Omental fat pad (tissue), 3 donors: ENCODE measurements at regions not wholly inside any gene's neighbourhood (a gene's known extent, or its start where the extent isn't known, plus 50 kb on each side); places are given as distances from the start of the nearest gene placed in this dataset.
"Not testable (repeated sequence)": the region's sequence is repeated elsewhere in the genome, so short reads cannot be mapped to it uniquely, and the experiment has no call there.

Experiments used
- ATAC-seq: fragments of 150-250 bp; one replicate; pipeline ENCODE4 v1.9.1; 2016; ENCODE audit warnings: mild to moderate bottlenecking, moderate library complexity; ENCODE audit not compliant: low FRiP score
- DNase-seq: peaks from one replicate; pipeline ENCODE4 v3.0.0-alpha.2; 2019; ENCODE audit warnings: low spot score
- TF ChIP-seq, protein P1 (sequence below), 3 donors: fragments of 450-650 bp; IDR thresholded peaks; one replicate each; pipeline ENCODE4 v1.5.1; 2016 to 2017; ENCODE audit warnings: antibody characterized with exemption in 3 of 3, mild to moderate bottlenecking in 3 of 3, moderate library complexity in 2 of 3

- DNase-seq (no peak), ATAC-seq (no peak)
These were observed 276.7 kb upstream of the SGO1 start for GRCh38 chr3:20462723-20463122.

DNA sequence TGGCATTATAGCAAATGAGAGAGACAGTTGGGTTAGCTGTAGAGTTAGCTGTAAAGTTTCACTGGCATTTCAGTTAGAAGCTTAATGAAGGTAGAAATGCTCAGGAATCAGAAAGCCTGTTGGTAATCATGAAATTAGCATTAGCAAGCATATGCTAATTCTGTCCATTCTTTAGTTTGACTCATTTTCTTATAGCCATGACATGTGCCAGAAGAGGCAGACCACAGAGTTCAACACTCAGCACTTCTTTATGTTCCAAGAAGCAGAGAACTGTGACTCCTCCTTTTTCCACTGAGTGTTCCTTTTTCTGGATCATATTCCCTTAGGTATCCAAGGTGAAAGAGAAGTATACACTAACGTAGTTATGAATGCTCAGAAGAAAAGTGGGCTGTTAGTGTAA is 276.2 kb upstream of the SGO1 start:
- TF ChIP-seq, protein P1, sequence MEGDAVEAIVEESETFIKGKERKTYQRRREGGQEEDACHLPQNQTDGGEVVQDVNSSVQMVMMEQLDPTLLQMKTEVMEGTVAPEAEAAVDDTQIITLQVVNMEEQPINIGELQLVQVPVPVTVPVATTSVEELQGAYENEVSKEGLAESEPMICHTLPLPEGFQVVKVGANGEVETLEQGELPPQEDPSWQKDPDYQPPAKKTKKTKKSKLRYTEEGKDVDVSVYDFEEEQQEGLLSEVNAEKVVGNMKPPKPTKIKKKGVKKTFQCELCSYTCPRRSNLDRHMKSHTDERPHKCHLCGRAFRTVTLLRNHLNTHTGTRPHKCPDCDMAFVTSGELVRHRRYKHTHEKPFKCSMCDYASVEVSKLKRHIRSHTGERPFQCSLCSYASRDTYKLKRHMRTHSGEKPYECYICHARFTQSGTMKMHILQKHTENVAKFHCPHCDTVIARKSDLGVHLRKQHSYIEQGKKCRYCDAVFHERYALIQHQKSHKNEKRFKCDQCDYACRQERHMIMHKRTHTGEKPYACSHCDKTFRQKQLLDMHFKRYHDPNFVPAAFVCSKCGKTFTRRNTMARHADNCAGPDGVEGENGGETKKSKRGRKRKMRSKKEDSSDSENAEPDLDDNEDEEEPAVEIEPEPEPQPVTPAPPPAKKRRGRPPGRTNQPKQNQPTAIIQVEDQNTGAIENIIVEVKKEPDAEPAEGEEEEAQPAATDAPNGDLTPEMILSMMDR (IDR thresholded peaks at IDR 0.05): no peak
- ATAC-seq (no peak), DNase-seq (no peak)

More at GRCh38 chr3:20462723-20463122, 276.7 kb upstream of the SGO1 start:
- TF ChIP-seq, protein P1 (IDR thresholded peaks at IDR 0.05): no peak

- TF ChIP-seq, protein P1 (IDR thresholded peaks at IDR 0.05): no peak
- DNase-seq: no peak
- no peak for ATAC-seq
These were observed 273.1 kb upstream of the SGO1 start for GRCh38 chr3:20458994-20459716.

DNA sequence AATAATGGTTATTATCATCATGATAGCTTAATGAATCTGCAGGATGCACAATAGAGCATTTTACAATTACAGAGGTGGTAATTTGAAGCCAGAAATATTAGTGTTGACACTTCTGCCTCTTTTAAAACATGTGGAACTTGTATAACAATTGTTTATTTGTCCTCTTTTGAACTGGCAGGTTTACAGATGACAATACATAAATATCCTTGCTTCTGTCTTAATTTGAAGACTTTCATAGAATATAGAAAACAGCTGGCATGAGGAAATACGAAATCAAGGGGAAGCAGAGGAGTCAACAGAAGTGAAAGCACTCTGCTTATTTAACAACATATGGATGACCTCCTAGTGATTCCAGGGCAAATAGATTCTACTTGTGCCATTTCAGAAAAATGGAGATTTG is 270.5 kb upstream of the SGO1 start:
- ATAC-seq (no peak), DNase-seq (no peak)
- TF ChIP-seq, protein P1 (IDR thresholded peaks at IDR 0.05): no peak

DNA sequence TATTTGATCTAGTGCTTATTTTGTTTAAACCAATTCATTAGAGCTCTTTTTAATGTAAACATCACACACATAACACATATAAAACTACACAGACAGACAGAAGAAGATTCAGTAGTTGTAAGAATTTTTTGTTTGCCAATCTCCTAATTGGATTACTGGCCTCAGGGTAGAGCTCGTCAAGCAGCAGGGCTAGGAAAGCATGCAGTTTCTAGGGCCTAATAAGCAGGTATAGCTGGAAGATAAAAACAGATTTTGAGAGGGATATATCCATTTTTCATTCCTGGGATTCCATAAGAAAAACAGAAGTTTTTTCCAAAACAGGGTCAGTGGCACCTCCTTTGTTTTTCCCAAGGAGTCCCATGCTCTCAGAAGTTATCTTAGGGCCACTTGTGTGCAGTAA is 265.2 kb upstream of the SGO1 start:
- TF ChIP-seq, protein P1 (IDR thresholded peaks at IDR 0.05): no peak
- ATAC-seq (no peak), DNase-seq (no peak)

DNA sequence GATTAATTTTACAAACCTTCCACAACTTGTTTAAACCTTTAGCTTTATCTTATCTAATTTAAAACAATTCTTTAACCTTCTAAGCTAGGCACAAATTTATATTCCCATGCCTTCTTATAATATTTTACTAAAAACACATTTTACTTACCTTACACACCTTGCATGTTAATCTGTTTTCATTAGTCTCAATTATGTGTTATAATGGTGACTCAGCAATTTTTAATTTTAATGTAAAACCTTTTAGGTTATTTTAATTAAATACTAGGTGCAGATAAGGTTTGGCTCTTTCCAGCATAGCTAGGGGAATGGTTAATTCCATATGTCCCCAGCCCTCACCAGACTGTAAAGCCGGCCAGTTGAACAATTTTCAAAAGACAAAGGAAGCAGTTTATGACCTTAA is 264.6 kb upstream of the SGO1 start:
- DNase-seq (no peak), ATAC-seq (no peak)
- TF ChIP-seq, protein P1 (IDR thresholded peaks at IDR 0.05): no peak

DNA sequence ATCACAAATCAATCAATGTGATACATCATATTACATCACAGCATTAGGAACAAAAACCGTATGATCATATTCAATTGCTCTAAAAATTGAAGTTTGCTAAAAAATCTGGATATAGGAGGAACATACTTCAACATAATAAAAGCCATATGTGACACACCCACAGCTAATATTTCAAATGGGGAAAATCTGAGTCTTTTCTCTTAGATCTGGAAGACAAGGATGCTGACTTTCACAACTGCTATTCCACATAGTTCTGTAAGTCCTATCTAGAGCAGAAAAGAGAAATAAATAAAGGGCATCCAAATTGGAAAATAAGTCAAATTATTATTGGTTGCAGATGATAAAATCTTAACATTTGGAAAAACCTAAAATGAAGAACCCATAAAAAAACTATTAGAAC is 256.8 kb upstream of the SGO1 start:
- ATAC-seq (no peak), DNase-seq (no peak)
- TF ChIP-seq, protein P1 (IDR thresholded peaks at IDR 0.05): no peak

DNA sequence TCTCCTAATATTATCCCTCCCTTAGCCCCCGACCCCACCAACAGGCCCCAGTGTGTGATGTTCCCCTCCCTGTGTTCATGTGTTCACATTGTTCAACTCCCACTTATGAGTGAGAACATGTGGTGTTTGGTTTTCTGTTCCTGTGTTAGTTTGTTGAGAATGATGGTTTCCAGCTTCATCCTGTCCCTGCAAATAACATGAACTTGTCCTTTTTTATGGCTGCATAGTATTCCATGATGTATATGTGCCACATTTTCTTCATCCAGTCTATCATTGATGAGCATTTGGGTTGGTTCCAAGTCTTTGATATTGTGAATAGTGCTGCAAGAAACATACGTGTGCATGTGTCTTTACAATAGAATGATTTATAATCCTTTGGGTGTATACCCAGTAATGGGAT is 241.3 kb upstream of the SGO1 start:
- not testable (repeated sequence) for DNase-seq

More for the DNA sequence above, 241.3 kb upstream of the SGO1 start:
- ATAC-seq: not testable (repeated sequence)
